Amygdala (tissue), 56 donors: ENCODE measurements at regions not wholly inside any gene's neighbourhood (a gene's known extent, or its start where the extent isn't known, plus 50 kb on each side); places are given as distances from the start of the nearest gene placed in this dataset.
"Not testable (repeated sequence)": the region's sequence is repeated elsewhere in the genome, so short reads cannot be mapped to it uniquely, and the experiment has no call there.

Experiments used
- DNase-seq, 56 donors: peaks; one replicate each; lab custom pipeline; 2025; lab: John Stamatoyannopoulos, UW

DNA sequence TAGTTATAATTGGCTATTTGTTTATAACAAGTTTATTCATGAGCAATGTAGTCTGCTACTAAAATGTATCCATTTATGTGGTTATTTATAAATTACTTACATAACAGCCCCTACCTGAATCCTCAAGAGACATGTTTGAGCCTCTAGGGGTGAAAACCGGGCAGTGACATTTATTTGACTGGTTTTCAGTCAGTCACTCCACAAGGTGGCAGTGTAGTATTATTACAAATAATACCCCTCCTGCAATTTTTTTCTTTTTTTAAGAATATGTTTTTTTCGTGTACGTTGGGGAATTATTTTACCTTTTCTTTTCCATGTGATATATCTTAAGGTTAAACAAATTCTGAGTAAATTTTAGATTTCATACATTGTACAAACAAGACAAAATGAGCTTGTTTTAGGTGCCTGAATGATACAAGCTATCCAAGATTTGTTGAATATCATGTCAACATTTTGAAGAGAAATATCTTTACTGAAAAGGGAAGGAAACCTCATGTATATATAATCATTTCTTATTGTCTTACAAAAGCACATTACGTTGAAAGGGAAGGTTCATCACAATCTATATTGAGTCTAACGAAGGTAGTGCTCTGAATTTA lies 598.7 kb upstream of the TECRL start:
- DNase-seq = no peak

DNA sequence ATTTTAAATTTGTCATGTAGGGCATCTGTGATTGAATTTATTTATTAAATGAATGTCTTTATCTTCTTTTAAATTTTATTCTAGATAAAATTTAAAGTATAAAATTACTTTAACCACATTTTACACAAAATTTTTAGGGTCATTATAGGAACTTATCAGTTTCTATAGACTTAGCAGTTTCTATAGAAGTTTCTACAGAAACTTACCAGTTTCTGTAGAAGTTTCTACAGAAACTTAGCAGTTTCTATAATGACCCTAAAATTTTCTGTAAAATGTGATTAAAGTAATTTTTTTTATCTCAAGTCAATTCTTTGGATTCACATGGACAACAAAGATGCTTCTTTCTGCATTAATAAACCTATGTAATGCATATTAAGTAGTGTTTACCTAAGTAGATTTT lies 565.9 kb upstream of the TECRL start:
- no peak for DNase-seq

GRCh38 chr4:64969081-64969480 lies 559.8 kb upstream of the TECRL start:
- DNase-seq = no peak

DNA sequence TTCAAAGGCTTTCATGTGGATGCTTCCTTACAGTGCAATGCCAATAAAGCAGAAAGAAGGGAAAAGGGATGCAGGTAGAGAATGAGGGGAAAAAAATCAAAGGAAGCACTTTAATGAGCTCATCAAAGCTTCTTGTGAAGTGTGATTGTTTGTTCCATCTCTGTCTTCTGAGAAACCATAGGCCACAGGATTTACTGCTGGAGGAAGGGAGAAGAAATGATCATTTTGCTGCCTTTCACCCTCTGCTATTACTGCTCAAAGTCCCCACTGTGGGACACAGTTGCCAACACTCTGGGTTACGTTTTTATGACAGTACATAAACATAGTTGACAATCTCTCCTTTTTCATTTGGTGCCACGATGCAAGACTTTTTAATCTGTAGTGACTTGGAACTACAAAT lies 558.0 kb upstream of the TECRL start:
- DNase-seq = no peak

DNA sequence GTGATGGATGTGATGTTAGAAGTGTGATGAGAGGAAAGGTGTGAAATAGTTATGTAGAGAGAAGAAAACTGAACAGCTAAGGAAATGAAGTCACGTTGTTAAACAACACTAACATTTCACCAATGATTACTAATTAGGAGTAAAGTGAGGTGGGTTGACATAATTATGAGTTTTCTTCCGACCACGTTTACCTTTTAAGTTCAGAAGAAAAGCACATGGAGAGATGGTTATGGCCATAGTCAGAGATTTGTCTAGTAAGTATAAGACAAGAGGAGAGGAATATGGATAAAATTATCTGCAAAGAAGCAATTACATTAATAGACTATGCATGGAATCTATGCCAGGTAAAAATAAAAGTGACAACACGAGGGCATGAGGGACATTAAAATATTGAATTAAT lies 551.3 kb upstream of the TECRL start:
- DNase-seq = no peak

DNA sequence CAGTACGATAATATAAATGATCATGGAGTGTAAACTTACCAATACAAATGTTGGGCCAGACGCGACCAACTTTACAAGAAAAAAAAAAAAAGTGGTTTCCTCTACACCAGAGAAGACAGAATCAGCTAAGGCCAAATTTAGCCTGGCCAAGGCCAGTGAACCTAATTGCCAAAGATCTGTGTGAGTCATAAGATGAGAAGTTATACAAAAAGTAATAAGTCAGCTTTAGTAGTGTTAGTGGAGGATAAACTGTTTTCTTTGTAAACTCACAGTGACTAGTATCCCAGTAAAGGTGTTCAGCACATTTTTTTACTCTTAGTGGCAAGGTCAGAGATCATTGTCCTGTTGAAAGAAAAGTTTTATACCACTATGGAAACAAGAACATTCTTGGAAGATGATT lies 531.4 kb upstream of the TECRL start:
- DNase-seq = no peak

GRCh38 chr4:64935469-64936001 lies 526.3 kb upstream of the TECRL start:
- DNase-seq = no peak

- DNase-seq = no peak
These were observed 502.6 kb upstream of the TECRL start for GRCh38 chr4:64911846-64912245.

- no peak for DNase-seq
These were observed 494.7 kb upstream of the TECRL start for GRCh38 chr4:64903986-64904385.

GRCh38 chr4:64899563-64899962 lies 490.3 kb upstream of the TECRL start:
- no peak for DNase-seq

DNA sequence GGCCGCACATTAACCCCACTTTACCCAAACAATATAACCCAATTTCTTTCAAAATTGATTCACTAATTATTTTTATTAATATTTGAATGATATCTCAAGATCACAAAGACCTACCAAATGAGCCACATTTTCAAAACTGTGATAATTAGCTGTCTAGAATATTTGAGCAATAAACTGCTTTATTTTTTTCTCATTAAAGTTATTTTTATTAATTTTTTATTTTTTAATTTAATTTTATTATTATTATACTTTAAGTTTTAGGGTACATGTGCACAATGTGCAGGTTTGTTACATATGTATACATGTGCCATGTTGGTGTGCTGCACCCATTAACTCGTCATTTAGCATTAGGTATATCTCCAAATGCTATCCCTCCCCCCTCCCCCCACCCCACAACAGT lies 489.8 kb upstream of the TECRL start:
- DNase-seq = not testable (repeated sequence)

- no peak for DNase-seq
These were observed 488.4 kb upstream of the TECRL start for GRCh38 chr4:64897683-64898082.

GRCh38 chr4:64895031-64895430 lies 485.8 kb upstream of the TECRL start:
- no peak for DNase-seq

DNA sequence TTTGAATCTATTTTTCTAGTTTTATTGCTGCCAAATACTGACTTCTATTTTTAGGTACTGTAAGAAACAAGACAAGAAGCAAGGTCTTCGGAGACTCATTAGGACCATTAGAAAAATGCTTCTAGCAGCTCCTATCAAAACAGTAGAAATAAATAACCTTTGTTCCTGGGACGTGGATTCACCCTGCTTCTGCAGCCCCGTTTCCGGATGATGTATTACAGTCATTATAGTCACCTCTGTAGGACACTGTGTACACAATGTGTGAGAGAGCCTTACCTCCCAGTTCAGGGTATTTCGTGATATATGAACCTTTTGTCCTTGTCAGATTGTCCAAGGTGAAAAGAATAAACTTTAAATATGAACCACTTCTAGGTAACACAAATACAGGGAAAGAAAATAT lies 484.0 kb upstream of the TECRL start:
- DNase-seq = no peak

DNA sequence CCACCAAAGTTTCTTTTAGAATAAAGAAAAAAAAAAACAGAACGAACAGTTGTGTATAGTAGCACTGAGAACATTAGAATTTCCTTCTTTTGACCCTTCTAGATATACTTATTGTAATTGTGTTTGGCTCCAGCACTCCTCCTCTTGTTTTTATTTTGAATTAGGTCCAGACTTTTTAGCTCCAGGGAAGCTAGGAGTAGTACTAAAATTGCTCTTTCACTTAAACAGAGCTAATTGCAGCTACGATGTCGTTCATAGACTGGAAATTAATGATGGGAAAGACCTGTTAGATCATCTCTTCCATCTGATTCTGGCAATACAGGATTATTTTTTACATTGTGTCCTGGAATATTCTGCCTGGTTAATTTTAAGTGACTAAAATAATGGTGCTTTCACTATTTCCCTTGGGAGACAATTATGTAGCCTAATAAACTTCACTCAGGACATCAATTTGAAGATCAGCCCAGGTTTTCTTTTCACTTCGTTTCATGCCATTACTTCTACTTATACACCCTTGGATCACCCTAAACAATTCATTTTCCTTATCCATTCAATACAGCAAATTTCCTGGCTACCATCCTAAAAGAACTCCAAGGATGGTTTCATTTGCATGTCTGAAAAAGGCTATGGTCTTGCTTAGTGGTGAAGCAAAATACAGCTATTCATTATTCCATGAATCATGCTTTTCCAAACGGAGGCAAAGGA lies 480.8 kb upstream of the TECRL start:
- DNase-seq = no peak

- DNase-seq = no peak
These were observed 474.0 kb upstream of the TECRL start for GRCh38 chr4:64883087-64883807.

DNA sequence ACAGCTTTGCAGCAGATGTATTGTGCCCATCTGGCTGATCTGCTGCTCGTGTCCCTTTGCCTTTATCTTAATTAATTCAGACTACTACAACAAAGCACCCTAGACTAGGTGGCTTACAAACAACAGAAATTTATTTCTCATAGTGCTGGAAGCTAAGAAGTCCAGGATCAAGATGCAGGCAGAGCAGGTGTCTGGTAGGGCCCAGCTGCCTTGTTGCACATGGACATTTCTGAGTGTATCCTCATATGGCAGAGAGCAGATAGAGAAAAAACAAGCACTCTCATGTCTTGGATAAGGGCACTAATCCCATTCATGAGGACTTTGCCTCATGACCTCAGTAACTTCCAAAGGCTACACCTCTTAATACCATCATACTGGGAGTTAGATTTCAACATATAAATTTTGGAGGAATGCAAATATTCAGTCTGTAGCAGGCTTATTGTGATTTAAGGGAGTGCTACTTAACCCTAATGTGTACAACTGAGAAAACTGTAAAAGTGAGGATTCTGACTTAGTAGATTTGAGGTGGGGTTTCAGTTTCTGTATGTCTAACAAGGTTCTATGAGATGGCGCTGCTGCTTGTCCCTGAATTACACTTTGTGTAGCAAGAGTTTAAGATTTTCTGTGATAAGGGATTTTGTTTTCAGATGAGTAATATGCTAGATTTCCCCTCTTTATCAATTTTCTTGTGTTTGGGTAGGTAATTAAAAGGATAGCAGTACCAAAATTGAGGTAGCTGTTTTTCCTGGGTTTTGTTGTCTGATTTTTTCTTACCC lies 473.2 kb upstream of the TECRL start:
- no peak for DNase-seq

GRCh38 chr4:64880557-64880956 lies 471.3 kb upstream of the TECRL start:
- DNase-seq = no peak

- DNase-seq = no peak
These were observed 466.8 kb upstream of the TECRL start for GRCh38 chr4:64876021-64876420.

DNA sequence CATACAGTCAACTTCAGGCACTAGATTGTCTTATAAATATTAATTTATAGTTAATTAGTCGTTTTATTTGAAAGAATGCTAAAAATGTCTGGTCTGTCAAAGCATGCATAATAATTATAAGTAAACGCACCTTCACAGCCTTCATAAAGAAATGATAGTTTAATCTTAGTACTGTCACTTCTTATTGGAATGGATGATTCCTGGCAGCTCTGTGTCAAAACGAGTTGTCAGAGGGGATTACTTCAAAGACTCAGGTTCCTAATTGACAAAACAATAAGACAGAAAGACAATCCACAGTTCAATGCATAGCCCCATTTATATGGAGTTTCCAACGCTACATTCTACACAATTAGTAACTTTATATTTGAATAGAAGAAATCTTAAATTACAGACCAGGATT lies 461.3 kb upstream of the TECRL start:
- no peak for DNase-seq

- DNase-seq = no peak
These were observed 448.6 kb upstream of the TECRL start for GRCh38 chr4:64857815-64858214.
